D721Med (cell line): ENCODE measurements at regions not wholly inside any gene's neighbourhood (a gene's known extent, or its start where the extent isn't known, plus 50 kb on each side); places are given as distances from the start of the nearest gene placed in this dataset.

ENCODE experiments used
- DNase-seq: peaks from one replicate; pipeline ENCODE4 v3.0.0; 2011; ENCODE audit warnings: low spot score; ENCODE audit not compliant: insufficient read length
- FAIRE-seq: peaks from 2 replicates; lab custom pipeline; 2011; peaks lifted over from hg19 to GRCh38; lab: Jason Lieb, UNC
- TF ChIP-seq, protein P1 (sequence below): IDR thresholded peaks from 2 replicates; pipeline ENCODE4 v1.5.1; 2012; ENCODE audit warnings: mild to moderate bottlenecking, control low read depth; ENCODE audit not compliant: insufficient read depth; ENCODE audit errors: missing control alignments

DNA sequence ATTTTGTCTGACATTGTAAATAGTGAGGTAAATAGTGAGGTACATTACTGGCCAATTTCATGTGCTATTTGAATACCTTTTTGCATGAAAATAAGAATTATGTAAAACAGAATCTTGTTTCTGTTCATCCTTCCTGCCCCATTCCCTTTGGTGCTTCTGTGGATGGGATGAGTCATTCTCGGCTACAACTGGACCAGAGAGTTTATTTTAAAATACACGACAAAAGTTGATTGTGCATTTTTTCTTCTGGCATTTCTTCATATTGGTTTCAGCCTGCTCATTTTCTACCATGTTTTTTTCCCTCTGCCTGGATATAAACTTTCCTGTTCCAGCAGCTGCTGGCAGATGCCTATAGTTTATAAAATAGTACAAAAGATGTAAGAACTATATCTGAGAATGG is 107.5 kb downstream of the CYSLTR2 start:
- FAIRE-seq: no peak
- no peak for DNase-seq
- TF ChIP-seq, protein P1, sequence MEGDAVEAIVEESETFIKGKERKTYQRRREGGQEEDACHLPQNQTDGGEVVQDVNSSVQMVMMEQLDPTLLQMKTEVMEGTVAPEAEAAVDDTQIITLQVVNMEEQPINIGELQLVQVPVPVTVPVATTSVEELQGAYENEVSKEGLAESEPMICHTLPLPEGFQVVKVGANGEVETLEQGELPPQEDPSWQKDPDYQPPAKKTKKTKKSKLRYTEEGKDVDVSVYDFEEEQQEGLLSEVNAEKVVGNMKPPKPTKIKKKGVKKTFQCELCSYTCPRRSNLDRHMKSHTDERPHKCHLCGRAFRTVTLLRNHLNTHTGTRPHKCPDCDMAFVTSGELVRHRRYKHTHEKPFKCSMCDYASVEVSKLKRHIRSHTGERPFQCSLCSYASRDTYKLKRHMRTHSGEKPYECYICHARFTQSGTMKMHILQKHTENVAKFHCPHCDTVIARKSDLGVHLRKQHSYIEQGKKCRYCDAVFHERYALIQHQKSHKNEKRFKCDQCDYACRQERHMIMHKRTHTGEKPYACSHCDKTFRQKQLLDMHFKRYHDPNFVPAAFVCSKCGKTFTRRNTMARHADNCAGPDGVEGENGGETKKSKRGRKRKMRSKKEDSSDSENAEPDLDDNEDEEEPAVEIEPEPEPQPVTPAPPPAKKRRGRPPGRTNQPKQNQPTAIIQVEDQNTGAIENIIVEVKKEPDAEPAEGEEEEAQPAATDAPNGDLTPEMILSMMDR: no peak

- FAIRE-seq: peak; percentile 95
- no peak for DNase-seq
- TF ChIP-seq, protein P1: peak; percentile 100
These were observed 115.5 kb downstream of the CYSLTR2 start for GRCh38 chr13:48769107-48769704.

DNA sequence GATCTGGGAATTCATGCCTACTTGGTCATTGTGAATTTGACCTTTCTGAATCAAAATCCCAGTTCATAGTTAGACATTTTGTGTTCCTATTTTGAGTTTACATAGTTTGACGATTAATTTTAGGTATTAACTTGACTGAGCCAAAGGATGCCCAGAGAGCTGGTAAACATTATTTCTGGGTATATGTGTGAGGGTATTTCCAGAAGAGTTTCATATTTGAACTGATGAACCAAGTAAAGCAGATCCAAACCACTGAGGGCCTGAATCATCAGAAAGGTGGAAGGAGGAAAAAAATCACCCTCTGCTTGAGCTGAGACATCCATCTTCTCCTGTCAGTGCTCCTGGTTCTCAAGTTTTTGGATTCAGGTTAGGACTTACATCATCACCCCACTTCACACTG is 116.6 kb downstream of the CYSLTR2 start:
- TF ChIP-seq, protein P1: no peak
- FAIRE-seq (no peak), DNase-seq (no peak)

GRCh38 chr13:48772908-48773307 is 119.2 kb downstream of the CYSLTR2 start:
- TF ChIP-seq, protein P1: no peak
- FAIRE-seq: no peak
- DNase-seq: no peak

- FAIRE-seq (no peak), DNase-seq (no peak)
- TF ChIP-seq, protein P1: no peak
These were observed 120.0 kb downstream of the CYSLTR2 start for GRCh38 chr13:48773531-48774275.

GRCh38 chr13:48775285-48775684 is 121.6 kb downstream of the CYSLTR2 start:
- TF ChIP-seq, protein P1: no peak
- DNase-seq (no peak), FAIRE-seq (no peak)

DNA sequence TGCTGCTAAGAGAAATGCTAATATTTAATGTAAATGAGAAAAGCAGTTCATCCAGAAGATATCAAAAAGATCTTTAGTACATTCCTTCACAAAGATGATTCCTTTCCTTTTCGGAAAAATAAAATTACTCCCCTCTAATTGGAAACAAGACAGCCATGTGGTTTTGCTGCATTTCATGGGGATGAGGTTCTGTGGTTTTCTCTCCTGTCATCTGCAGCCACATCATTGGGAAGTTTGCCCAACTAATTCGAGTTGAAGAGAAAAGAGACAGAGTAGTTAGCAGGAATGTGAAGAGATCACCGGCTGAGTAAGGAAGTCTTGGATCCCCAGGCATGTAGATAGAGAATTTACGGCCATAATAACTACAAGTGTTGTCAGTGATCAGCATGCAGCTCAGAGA is 122.1 kb downstream of the CYSLTR2 start:
- TF ChIP-seq, protein P1: no peak
- FAIRE-seq: no peak
- no peak for DNase-seq
